SU-DHL-6 (cell line): ENCODE measurements at regions not wholly inside any gene's neighbourhood (a gene's known extent, or its start where the extent isn't known, plus 50 kb on each side); places are given as distances from the start of the nearest gene placed in this dataset.

Experiments
- H2AFZ ChIP-seq: fragments of 200-600 bp; sonication (generic); 2 replicates; pipeline ENCODE4 v1.6.1; 2014; ENCODE audit warnings: low read depth, mild to moderate bottlenecking, moderate library complexity, mixed read lengths, antibody characterized with exemption, low read length; ENCODE audit not compliant: severe bottlenecking
- H3F3A ChIP-seq: fragments of 200-600 bp; shearing (Covaris generic); 2 replicates; pipeline ENCODE4 v1.6.0; 2016; ENCODE audit warnings: antibody characterized with exemption, mild to moderate bottlenecking; ENCODE audit not compliant: insufficient read depth
- H3K27ac ChIP-seq: fragments of 200-600 bp; sonication (generic); 2 replicates; pipeline ENCODE4 v1.5.1; 2016; ENCODE audit warnings: low read depth, mild to moderate bottlenecking, low read length, moderate library complexity, mixed read lengths
- H3K27me3 ChIP-seq: fragments of 200-600 bp; sonication (generic), shearing (Covaris generic); 2 replicates; pipeline ENCODE4 v1.6.0; 2014; ENCODE audit warnings: mild to moderate bottlenecking, low read length
- H3K36me3 ChIP-seq: fragments of 200-600 bp; sonication (generic); 2 replicates; pipeline ENCODE4 v1.6.1; 2014; ENCODE audit warnings: mild to moderate bottlenecking, low read length, mixed read lengths
- H3K4me2 ChIP-seq: fragments of 300-600, 200-600 bp; shearing (Covaris generic), sonication (generic); 2 replicates; pipeline ENCODE4 v1.6.0; 2014; ENCODE audit warnings: low read length, low read depth, mild to moderate bottlenecking; ENCODE audit not compliant: poor library complexity, severe bottlenecking
- H3K4me3 ChIP-seq: fragments of 200-600 bp; sonication (generic); 2 replicates; pipeline ENCODE4 v1.5.1; 2014; ENCODE audit warnings: antibody characterized with exemption, low read length, mild to moderate bottlenecking, mixed read lengths; ENCODE audit not compliant: insufficient read depth, poor library complexity, severe bottlenecking
- H3K79me2 ChIP-seq: fragments of 200-600 bp; sonication (generic); 2 replicates; pipeline ENCODE4 v1.6.1; 2014; ENCODE audit warnings: mild to moderate bottlenecking, low read length, moderate library complexity; ENCODE audit not compliant: insufficient read depth
- H3K9ac ChIP-seq: fragments of 200-600 bp; sonication (generic); 2 replicates; pipeline ENCODE4 v1.7.0; 2014; ENCODE audit warnings: mild to moderate bottlenecking, low read length
- H3K9me2 ChIP-seq: fragments of 200-600 bp; sonication (generic); replicated peaks from 2 replicates; pipeline ENCODE4 v1.6.1; 2014; ENCODE audit warnings: low read length; ENCODE audit not compliant: insufficient read depth
- H3K9me3 ChIP-seq: fragments of 200-600 bp; sonication (generic); 2 replicates; pipeline ENCODE4 v1.6.1; 2014; ENCODE audit warnings: low read length, mixed read lengths; ENCODE audit not compliant: insufficient read depth
- H4K20me1 ChIP-seq: fragments of 200-600 bp; sonication (generic); 2 replicates; pipeline ENCODE4 v1.6.1; 2014; ENCODE audit warnings: low read depth, mild to moderate bottlenecking, antibody characterized with exemption, low read length, moderate library complexity, mixed read lengths
- EZH2phosphoT487 ChIP-seq: fragments of 200-600 bp; sonication (generic), shearing (Covaris generic); conservative IDR thresholded peaks from 2 replicates; pipeline ENCODE4 v1.6.1; 2018; ENCODE audit warnings: mild to moderate bottlenecking, antibody characterized with exemption, low read length, moderate library complexity, mixed read lengths
- TF ChIP-seq, protein P1 (sequence below): fragments of 200-600 bp; sonication (generic); IDR thresholded peaks from one replicate; pipeline ENCODE4 v1.5.1; 2017; ENCODE audit warnings: antibody characterized with exemption, mild to moderate bottlenecking, low read length, moderate library complexity; ENCODE audit not compliant: insufficient read depth, poor library complexity, severe bottlenecking

DNA sequence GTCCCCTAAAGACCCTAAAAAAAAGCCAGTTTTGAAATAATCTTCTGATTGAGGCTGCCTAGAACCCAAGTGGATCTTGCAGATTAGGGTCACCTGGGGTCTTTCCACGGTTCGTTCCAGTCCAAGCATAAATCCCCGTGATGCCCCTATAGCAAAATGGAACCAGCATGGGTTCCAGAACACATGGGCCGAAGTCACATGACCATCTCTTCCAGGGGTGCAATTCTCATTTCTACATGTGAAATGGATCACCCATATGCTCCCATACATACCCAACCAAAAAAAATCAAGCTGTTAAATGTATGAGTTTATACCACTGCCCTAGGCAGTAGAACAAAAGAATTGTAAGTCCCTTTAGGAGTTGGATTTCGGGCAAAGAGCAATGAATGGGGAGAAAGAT lies 245.4 kb downstream of the SKIDA1 start:
- Histone ChIP-seq H3K4me2 (no peak overlapping the region), H3K9me2 (no peaks in the 10 kb centered on the region), H3K9me3 (no peaks in the 10 kb centered on the region), H3K9ac (no peak overlapping the region), H3K4me3 (no peak overlapping the region), H3F3A (no peaks in the 10 kb centered on the region), H3K79me2 (no peaks in the 10 kb centered on the region), H2AFZ (no peak overlapping the region), H3K27me3 (no peaks in the 10 kb centered on the region), H4K20me1 (no peaks in the 10 kb centered on the region), H3K36me3 (no peaks in the 10 kb centered on the region), H3K27ac (no peak overlapping the region)
- TF ChIP-seq, protein P1, sequence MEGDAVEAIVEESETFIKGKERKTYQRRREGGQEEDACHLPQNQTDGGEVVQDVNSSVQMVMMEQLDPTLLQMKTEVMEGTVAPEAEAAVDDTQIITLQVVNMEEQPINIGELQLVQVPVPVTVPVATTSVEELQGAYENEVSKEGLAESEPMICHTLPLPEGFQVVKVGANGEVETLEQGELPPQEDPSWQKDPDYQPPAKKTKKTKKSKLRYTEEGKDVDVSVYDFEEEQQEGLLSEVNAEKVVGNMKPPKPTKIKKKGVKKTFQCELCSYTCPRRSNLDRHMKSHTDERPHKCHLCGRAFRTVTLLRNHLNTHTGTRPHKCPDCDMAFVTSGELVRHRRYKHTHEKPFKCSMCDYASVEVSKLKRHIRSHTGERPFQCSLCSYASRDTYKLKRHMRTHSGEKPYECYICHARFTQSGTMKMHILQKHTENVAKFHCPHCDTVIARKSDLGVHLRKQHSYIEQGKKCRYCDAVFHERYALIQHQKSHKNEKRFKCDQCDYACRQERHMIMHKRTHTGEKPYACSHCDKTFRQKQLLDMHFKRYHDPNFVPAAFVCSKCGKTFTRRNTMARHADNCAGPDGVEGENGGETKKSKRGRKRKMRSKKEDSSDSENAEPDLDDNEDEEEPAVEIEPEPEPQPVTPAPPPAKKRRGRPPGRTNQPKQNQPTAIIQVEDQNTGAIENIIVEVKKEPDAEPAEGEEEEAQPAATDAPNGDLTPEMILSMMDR = no peak
- no peak for TF ChIP-seq EZH2phosphoT487

DNA sequence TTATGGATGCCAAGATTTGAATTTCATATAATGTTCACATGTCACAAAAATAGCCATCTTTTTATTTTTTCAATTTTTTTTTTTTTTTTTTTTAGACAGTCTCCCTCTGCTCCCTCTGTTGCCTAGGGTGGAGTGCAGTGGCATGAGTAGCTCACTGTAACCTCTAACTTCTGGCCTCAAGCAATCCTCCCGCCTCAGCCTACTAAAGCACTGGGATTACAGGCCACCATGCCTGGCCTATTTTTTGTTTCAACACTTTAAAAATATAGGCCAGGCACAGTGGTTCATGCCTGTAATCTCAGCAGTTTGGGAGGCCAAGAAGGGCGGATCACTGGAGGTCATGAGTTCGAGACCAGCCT lies 246.3 kb downstream of the SKIDA1 start:
- Histone ChIP-seq H3K9me2 (no peaks in the 10 kb centered on the region), H3K4me3 (no peak overlapping the region), H3K79me2 (no peaks in the 10 kb centered on the region), H3K36me3 (no peaks in the 10 kb centered on the region), H3K27me3 (no peaks in the 10 kb centered on the region), H3K27ac (no peak overlapping the region), H3K9ac (no peak overlapping the region), H3F3A (no peaks in the 10 kb centered on the region), H3K9me3 (no peaks in the 10 kb centered on the region), H2AFZ (no peak overlapping the region), H3K4me2 (no peak overlapping the region), H4K20me1 (no peaks in the 10 kb centered on the region)
- TF ChIP-seq EZH2phosphoT487 = no peak
- TF ChIP-seq, protein P1 = no peak

DNA sequence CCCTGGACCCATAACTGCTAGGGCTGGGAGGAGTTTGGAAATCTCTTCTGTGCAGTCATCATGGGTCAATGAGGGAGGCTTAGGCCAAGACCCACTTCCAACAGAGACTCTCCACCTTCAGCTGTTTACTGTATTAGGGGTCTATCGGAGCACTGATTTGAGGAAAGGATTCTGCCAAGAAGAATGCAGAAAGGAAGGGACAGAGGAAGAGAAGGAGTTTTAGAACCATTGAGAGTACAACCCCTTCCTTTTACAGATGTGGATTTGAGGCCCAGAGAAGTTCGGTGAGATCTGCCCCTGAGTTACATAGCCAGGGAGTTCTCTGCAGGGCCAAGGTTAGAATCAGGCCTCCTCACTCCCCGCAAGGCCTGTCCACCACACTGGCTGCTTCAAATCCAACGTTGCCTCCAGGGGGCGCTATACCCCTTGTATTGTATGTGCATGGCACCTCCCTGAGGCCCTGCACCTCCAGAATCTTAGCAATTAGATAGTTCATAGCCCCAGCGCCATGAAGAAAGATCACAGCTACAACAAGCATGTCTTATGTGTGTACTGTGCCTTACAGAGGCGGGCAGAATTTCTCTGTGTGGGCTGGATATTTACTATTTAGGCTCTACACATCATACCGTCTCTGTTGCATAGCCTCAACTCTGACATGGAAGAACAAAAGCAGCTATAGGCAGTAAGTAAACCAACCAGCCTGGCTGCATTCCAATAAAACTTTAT lies 246.8 kb downstream of the SKIDA1 start:
- Histone ChIP-seq H3K9me2 (no peaks in the 10 kb centered on the region), H3K4me2 (no peak overlapping the region), H3K9me3 (no peaks in the 10 kb centered on the region), H2AFZ (no peak overlapping the region), H3K4me3 (no peak overlapping the region), H3K27me3 (no peaks in the 10 kb centered on the region), H3K79me2 (no peaks in the 10 kb centered on the region), H4K20me1 (no peaks in the 10 kb centered on the region), H3K9ac (no peak overlapping the region), H3K36me3 (no peaks in the 10 kb centered on the region), H3F3A (no peaks in the 10 kb centered on the region), H3K27ac (no peak overlapping the region)
- TF ChIP-seq, protein P1 = peak; percentile 67
- TF ChIP-seq EZH2phosphoT487 = no peak
